RWPE2 (cell line): ENCODE measurements at regions not wholly inside any gene's neighbourhood (a gene's known extent, or its start where the extent isn't known, plus 50 kb on each side); places are given as distances from the start of the nearest gene placed in this dataset.

ENCODE experiments used
- ATAC-seq: fragments of 200-7000 bp; cut with Tn5 transposase; 3 replicates; pipeline ENCODE4 v1.9.1; 2021; ENCODE audit warnings: low read depth
- DNase-seq: peaks from one replicate; pipeline ENCODE4 v3.0.0-alpha.2; 2020; ENCODE audit warnings: low spot score
- H3K27ac ChIP-seq: fragments of 450-650 bp; 2 replicates; pipeline ENCODE4 v1.5.1; 2017; ENCODE audit warnings: mild to moderate bottlenecking; ENCODE audit not compliant: poor library complexity, severe bottlenecking
- H3K27me3 ChIP-seq: fragments of 250-450 bp; sonication (Bioruptor Pico); 2 replicates; pipeline ENCODE4 v1.5.1; 2021; ENCODE audit warnings: mild to moderate bottlenecking, moderate library complexity; ENCODE audit not compliant: insufficient read depth, poor library complexity, severe bottlenecking
- H3K36me3 ChIP-seq: fragments of 250-450 bp; sonication (Bioruptor Pico); 2 replicates; pipeline ENCODE4 v1.5.1; 2020; ENCODE audit warnings: low read depth, mild to moderate bottlenecking, moderate library complexity
- H3K4me1 ChIP-seq: fragments of 250-450 bp; sonication (Bioruptor Pico); 2 replicates; pipeline ENCODE4 v1.5.1; 2021; ENCODE audit warnings: mild to moderate bottlenecking, moderate library complexity; ENCODE audit not compliant: insufficient read depth, poor library complexity, severe bottlenecking
- H3K4me3 ChIP-seq: fragments of 250-450 bp; sonication (Bioruptor Pico); 2 replicates; pipeline ENCODE4 v1.5.1; 2021; ENCODE audit warnings: mild to moderate bottlenecking, moderate library complexity; ENCODE audit not compliant: severe bottlenecking
- H3K9me3 ChIP-seq: fragments of 250-450 bp; sonication (Bioruptor Pico); 2 replicates; pipeline ENCODE4 v1.5.1; 2021; ENCODE audit warnings: mild to moderate bottlenecking, moderate library complexity; ENCODE audit not compliant: severe bottlenecking
- TF ChIP-seq, protein P1 (sequence below): fragments of 450-650 bp; IDR thresholded peaks from one replicate; pipeline ENCODE4 v1.5.1; 2017; ENCODE audit warnings: mild to moderate bottlenecking, moderate library complexity; ENCODE audit not compliant: poor library complexity, severe bottlenecking

DNA sequence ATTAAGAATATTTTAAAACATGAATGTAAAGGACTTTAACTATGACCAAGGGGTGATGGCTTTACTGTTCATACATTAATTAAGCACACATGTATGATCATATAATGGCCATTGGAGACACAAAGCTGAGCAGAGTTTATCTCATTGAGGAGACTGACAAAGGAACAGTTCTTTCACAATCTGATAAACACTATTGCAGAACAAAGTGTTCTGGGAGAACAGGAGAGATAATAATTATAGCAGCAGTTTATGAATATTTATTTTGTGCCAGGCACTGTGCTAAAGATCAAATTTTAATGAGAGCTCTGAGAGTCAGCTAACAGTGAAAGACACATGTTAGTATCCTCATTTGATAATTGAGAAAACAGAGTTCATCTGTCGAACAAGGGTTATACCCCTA, 242.4 kb upstream of the NR3C2 start:
- H3K36me3 ChIP-seq: no peaks in the 10 kb centered on the region
- no peaks in the 10 kb centered on the region for H3K4me1 ChIP-seq
- ATAC-seq: no peak
- H3K4me3 ChIP-seq: no peak overlapping the region
- peaks cover 6% of the 10 kb centered on the region for H3K27me3 ChIP-seq
- H3K9me3 ChIP-seq: no peaks in the 10 kb centered on the region
- no peak for DNase-seq
- H3K27ac ChIP-seq: no peak overlapping the region
- TF ChIP-seq, protein P1, sequence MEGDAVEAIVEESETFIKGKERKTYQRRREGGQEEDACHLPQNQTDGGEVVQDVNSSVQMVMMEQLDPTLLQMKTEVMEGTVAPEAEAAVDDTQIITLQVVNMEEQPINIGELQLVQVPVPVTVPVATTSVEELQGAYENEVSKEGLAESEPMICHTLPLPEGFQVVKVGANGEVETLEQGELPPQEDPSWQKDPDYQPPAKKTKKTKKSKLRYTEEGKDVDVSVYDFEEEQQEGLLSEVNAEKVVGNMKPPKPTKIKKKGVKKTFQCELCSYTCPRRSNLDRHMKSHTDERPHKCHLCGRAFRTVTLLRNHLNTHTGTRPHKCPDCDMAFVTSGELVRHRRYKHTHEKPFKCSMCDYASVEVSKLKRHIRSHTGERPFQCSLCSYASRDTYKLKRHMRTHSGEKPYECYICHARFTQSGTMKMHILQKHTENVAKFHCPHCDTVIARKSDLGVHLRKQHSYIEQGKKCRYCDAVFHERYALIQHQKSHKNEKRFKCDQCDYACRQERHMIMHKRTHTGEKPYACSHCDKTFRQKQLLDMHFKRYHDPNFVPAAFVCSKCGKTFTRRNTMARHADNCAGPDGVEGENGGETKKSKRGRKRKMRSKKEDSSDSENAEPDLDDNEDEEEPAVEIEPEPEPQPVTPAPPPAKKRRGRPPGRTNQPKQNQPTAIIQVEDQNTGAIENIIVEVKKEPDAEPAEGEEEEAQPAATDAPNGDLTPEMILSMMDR: no peak

DNA sequence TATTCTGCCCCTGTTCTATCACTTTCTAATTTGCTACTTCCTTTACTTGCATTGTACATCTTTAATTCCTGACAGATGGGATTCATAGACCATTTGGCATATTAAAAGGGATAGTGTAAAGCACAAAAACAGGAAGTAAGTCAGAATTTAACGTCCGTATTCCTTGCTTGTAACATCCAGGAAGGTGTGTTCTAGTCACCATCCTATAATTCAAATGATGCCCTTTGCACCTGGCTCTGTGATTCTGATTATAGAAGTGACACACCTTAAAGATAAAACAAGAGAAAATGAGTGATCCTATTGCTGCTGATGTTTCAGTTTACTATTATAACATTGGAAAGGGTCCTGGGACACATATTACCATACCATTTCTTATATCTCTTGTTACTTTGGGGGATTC, 238.7 kb upstream of the NR3C2 start:
- H3K4me3 ChIP-seq: no peak overlapping the region
- ATAC-seq (no peak), DNase-seq (no peak)
- H3K27ac ChIP-seq: no peak overlapping the region
- TF ChIP-seq, protein P1: no peak
- H3K27me3 ChIP-seq: no peaks in the 10 kb centered on the region
- H3K4me1 ChIP-seq: no peaks in the 10 kb centered on the region
- no peaks in the 10 kb centered on the region for H3K36me3 ChIP-seq
- H3K9me3 ChIP-seq: no peaks in the 10 kb centered on the region

DNA sequence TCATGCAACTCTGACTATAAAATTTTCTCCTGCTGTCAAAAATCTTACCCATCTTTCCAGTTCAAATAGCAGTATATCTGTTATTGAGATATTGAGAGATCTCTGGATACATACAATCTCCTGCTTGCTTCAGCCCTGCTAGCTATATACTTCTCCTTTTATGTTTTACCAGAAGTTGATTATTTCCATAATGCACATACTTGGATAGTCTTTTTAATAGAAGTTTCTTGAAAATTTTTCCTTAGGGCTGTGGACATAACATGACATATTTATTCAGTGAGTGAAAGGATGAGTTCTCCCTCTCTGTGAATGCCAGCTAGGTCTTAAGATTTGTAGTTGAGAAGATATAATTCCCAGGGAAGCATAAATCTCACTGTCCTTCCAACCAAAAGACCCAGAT, 234.1 kb upstream of the NR3C2 start:
- Histone ChIP-seq H3K27ac (no peak overlapping the region), H3K27me3 (no peaks in the 10 kb centered on the region), H3K9me3 (no peaks in the 10 kb centered on the region), H3K4me3 (no peak overlapping the region), H3K36me3 (no peaks in the 10 kb centered on the region), H3K4me1 (no peaks in the 10 kb centered on the region)
- DNase-seq (no peak), ATAC-seq (no peak)
- TF ChIP-seq, protein P1: no peak

DNA sequence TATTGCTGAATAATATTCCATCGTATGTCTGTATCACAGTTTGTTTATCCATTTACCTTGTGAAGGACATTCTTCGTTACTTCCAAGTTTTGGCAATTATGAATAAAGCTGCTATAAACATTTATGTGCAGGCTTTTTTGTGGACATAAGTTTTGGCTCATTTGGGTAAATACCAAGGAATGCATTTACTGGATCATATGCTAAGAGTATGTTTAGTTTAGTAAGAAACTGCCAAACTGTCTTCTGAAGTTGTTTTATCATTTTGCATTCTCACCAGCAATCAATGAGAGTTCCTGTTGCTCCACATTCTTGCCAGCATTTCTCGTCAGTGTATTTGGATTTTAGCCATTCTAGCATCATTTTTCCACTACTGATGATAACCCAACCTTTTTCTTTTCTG, 232.7 kb upstream of the NR3C2 start:
- Histone ChIP-seq H3K4me3 (no peak overlapping the region), H3K27me3 (no peaks in the 10 kb centered on the region), H3K36me3 (no peaks in the 10 kb centered on the region), H3K27ac (no peak overlapping the region), H3K9me3 (no peaks in the 10 kb centered on the region), H3K4me1 (no peaks in the 10 kb centered on the region)
- ATAC-seq (no peak), DNase-seq (no peak)
- TF ChIP-seq, protein P1: no peak

DNA sequence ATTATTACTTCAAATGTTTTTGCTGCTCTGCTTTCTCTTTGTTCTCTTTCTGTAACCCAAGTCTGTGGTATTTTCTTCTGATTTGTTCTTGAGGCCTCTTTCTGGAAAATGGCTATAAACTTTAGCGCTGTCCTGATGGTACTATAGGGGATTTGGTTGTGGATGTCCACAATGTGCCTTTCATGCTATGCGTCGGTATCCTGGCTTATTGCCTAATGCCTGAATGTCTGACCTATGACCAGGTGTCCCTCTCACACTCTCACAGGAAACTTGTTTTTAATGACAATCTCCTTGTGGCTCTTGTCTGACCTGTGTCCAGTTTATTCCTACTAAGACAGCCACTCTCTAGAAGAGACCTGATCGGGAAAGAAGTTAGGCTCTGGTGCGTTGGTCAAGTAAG, 222.4 kb upstream of the NR3C2 start:
- no peak for DNase-seq

More for the DNA sequence above, 222.4 kb upstream of the NR3C2 start:
- H3K36me3 ChIP-seq: no peaks in the 10 kb centered on the region
- no peaks in the 10 kb centered on the region for H3K4me1 ChIP-seq
- H3K27ac ChIP-seq: no peak overlapping the region
- TF ChIP-seq, protein P1: no peak
- H3K9me3 ChIP-seq: no peaks in the 10 kb centered on the region
- H3K4me3 ChIP-seq: no peak overlapping the region
- H3K27me3 ChIP-seq: no peaks in the 10 kb centered on the region
- ATAC-seq: no peak
